GM23338 (cell line): ENCODE measurements at regions not wholly inside any gene's neighbourhood (a gene's known extent, or its start where the extent isn't known, plus 50 kb on each side); places are given as distances from the start of the nearest gene placed in this dataset.

Experiments
- ATAC-seq: fragments of 200-7000 bp; cut with Tn5 transposase; 3 replicates; pipeline ENCODE4 v1.9.1; 2020
- DNase-seq: peaks from one replicate; pipeline ENCODE4 v3.0.0-alpha.2; 2015; ENCODE audit warnings: low spot score
- H2AFZ ChIP-seq: fragments of 200-600 bp; sonication (generic); 2 replicates; pipeline ENCODE4 v1.8.0; 2016; ENCODE audit warnings: antibody characterized with exemption, mild to moderate bottlenecking, moderate library complexity
- H3F3A ChIP-seq: fragments of 200-600 bp; sonication (generic); replicated peaks from 2 replicates; pipeline ENCODE4 v1.8.0; 2017; ENCODE audit warnings: antibody characterized with exemption, mixed run types, low read depth
- H3K27ac ChIP-seq: fragments of 200-600 bp; sonication (generic); 2 replicates; pipeline ENCODE4 v1.6.1; 2016; ENCODE audit warnings: low read depth
- H3K27me3 ChIP-seq: fragments of 200-600 bp; sonication (generic); 2 replicates; pipeline ENCODE4 v1.8.0; 2016; ENCODE audit warnings: mild to moderate bottlenecking, mixed run types, moderate library complexity; ENCODE audit not compliant: insufficient read depth
- H3K36me3 ChIP-seq: fragments of 200-600 bp; sonication (generic); 2 replicates; pipeline ENCODE4 v1.8.0; 2016; ENCODE audit warnings: mild to moderate bottlenecking; ENCODE audit not compliant: insufficient read depth
- H3K4me1 ChIP-seq: fragments of 200-600 bp; sonication (generic); 2 replicates; pipeline ENCODE4 v1.8.0; 2016; ENCODE audit warnings: mild to moderate bottlenecking, moderate library complexity; ENCODE audit not compliant: insufficient read depth
- H3K4me2 ChIP-seq: fragments of 200-600 bp; sonication (generic); 2 replicates; pipeline ENCODE4 v1.7.1; 2017; ENCODE audit warnings: mixed run types
- H3K4me3 ChIP-seq: fragments of 200-600 bp; sonication (generic); 2 replicates; pipeline ENCODE4 v1.6.1; 2016; ENCODE audit warnings: mixed run types
- H3K79me2 ChIP-seq: fragments of 200-600 bp; sonication (generic); replicated peaks from 2 replicates; pipeline ENCODE4 v1.8.0; 2017; ENCODE audit warnings: mild to moderate bottlenecking; ENCODE audit not compliant: insufficient read depth
- H3K9me2 ChIP-seq: fragments of 200-600 bp; sonication (generic); 2 replicates; pipeline ENCODE4 v1.8.0; 2017; ENCODE audit not compliant: insufficient read depth
- H4K20me1 ChIP-seq: fragments of 200-600 bp; sonication (generic); replicated peaks from 2 replicates; pipeline ENCODE4 v1.8.0; 2017; ENCODE audit warnings: mild to moderate bottlenecking; ENCODE audit not compliant: insufficient read depth
- H3K27ac Mint-ChIP-seq: 2 replicates; pipeline ENCODE4 v1.8.0; 2020; ENCODE audit warnings: inconsistent platforms, mild to moderate bottlenecking, moderate library complexity, mixed read lengths
- H3K27me3 Mint-ChIP-seq: 3 replicates; pipeline ENCODE4 v1.8.0; 2022; ENCODE audit warnings: low read depth, mild to moderate bottlenecking, moderate library complexity, mixed read lengths, inconsistent platforms; ENCODE audit not compliant: insufficient read depth, poor library complexity
- H3K36me3 Mint-ChIP-seq: 3 replicates; pipeline ENCODE4 v1.8.0; 2021; ENCODE audit warnings: low read depth, mild to moderate bottlenecking, inconsistent platforms, moderate library complexity, mixed read lengths
- H3K4me1 Mint-ChIP-seq: 3 replicates; pipeline ENCODE4 v1.8.0; 2020; ENCODE audit warnings: mild to moderate bottlenecking, inconsistent platforms, mixed read lengths
- H3K4me3 Mint-ChIP-seq: 3 replicates; pipeline ENCODE4 v1.8.0; 2021; ENCODE audit warnings: moderate library complexity, mild to moderate bottlenecking, inconsistent platforms, mixed read lengths
- H3K9me3 Mint-ChIP-seq: 3 replicates; pipeline ENCODE4 v1.8.0; 2020; ENCODE audit warnings: moderate library complexity, mild to moderate bottlenecking, inconsistent platforms, mixed read lengths
- CREB1 ChIP-seq: fragments of 250-450 bp; sonication (Bioruptor Pico); IDR thresholded peaks from 2 replicates; pipeline ENCODE4 v1.5.0; 2020; ENCODE audit warnings: low read depth, mild to moderate bottlenecking, moderate library complexity
- CTCF ChIP-seq, 2 experiments: fragments of 200-600 bp in 1 of 2; sonication (generic) in 1 of 2; conservative IDR thresholded peaks; 2 replicates each; pipeline versions ENCODE4 v1.5.1 to v1.6.1; 2016 to 2017; ENCODE audit warnings: antibody characterized with exemption in 2 of 2, low read depth in 2 of 2, mild to moderate bottlenecking in 2 of 2, moderate library complexity in 1 of 2
- ETS1 ChIP-seq: IDR thresholded peaks from 2 replicates; pipeline ENCODE4 v1.6.1; 2016; ENCODE audit warnings: antibody characterized with exemption
- EZH2 ChIP-seq: fragments of 200-600 bp; sonication (generic); IDR thresholded peaks from one replicate; pipeline ENCODE4 v1.8.0; 2017; ENCODE audit warnings: antibody characterized with exemption, mild to moderate bottlenecking, low read depth; ENCODE audit not compliant: unreplicated experiment
- EZH2phosphoT487 ChIP-seq: fragments of 200-600 bp; sonication (generic); IDR thresholded peaks from one replicate; pipeline ENCODE4 v1.8.1; 2018; ENCODE audit warnings: antibody characterized with exemption; ENCODE audit not compliant: unreplicated experiment
- JUNB ChIP-seq: IDR thresholded peaks from one replicate; pipeline ENCODE4 v1.6.1; 2016; ENCODE audit warnings: antibody characterized with exemption; ENCODE audit not compliant: unreplicated experiment
- NANOG ChIP-seq: IDR thresholded peaks from 2 replicates; pipeline ENCODE4 v1.6.1; 2016; ENCODE audit warnings: antibody characterized with exemption, borderline replicate concordance
- POLR2AphosphoS5 ChIP-seq: IDR thresholded peaks from 2 replicates; pipeline ENCODE4 v1.6.1; 2016; ENCODE audit warnings: antibody characterized with exemption, low read depth
- STAT1 ChIP-seq: IDR thresholded peaks from one replicate; pipeline ENCODE4 v1.6.1; 2016; ENCODE audit warnings: antibody characterized with exemption; ENCODE audit not compliant: unreplicated experiment
- ZNF114 ChIP-seq: fragments of 250-450 bp; sonication (Bioruptor Pico); IDR thresholded peaks from 2 replicates; pipeline ENCODE4 v1.5.0; 2020; ENCODE audit warnings: mild to moderate bottlenecking, moderate library complexity
- ZNF331 ChIP-seq: fragments of 250-450 bp; sonication (Bioruptor Pico); IDR thresholded peaks from 2 replicates; pipeline ENCODE4 v1.5.0; 2020; ENCODE audit warnings: low read depth, mild to moderate bottlenecking, moderate library complexity
- TF ChIP-seq, protein P1 (sequence below): IDR thresholded peaks from one replicate; pipeline ENCODE4 v1.6.1; 2018; ENCODE audit warnings: antibody characterized with exemption; ENCODE audit not compliant: unreplicated experiment
- TF ChIP-seq, protein P2 (sequence below): fragments of 250-450 bp; sonication (Bioruptor Pico); IDR thresholded peaks from 2 replicates; pipeline ENCODE4 v1.5.0; 2020; ENCODE audit warnings: mild to moderate bottlenecking, moderate library complexity

GRCh38 chr11:76279038-76279437 lies 72.7 kb upstream of the WNT11 start:
- Histone ChIP-seq H3K9me2 (no peaks in the 10 kb centered on the region; the same call in 1 of the 2 replicates), H2AFZ (no peak overlapping the region), H3K36me3 (no peaks in the 10 kb centered on the region), H3K4me1 (peaks cover 19% of the 10 kb centered on the region), H3F3A (no peaks in the 10 kb centered on the region), H3K79me2 (no peaks in the 10 kb centered on the region), H3K27me3 (no peaks in the 10 kb centered on the region), H4K20me1 (no peaks in the 10 kb centered on the region), H3K4me3 (no peak overlapping the region), H3K4me2 (no peak overlapping the region), H3K27ac (no peak overlapping the region)
- Mint-ChIP-seq H3K4me3 (no peak overlapping the region), H3K27me3 (no peaks in the 10 kb centered on the region), H3K27ac (no peak overlapping the region), H3K4me1 (peaks cover 20% of the 10 kb centered on the region), H3K36me3 (no peaks in the 10 kb centered on the region), H3K9me3 (peaks cover 11% of the 10 kb centered on the region)
- ATAC-seq: no peak
- DNase-seq: no peak
- TF ChIP-seq EZH2phosphoT487: no peak
- no peak for TF ChIP-seq EZH2
- TF ChIP-seq, protein P1, sequence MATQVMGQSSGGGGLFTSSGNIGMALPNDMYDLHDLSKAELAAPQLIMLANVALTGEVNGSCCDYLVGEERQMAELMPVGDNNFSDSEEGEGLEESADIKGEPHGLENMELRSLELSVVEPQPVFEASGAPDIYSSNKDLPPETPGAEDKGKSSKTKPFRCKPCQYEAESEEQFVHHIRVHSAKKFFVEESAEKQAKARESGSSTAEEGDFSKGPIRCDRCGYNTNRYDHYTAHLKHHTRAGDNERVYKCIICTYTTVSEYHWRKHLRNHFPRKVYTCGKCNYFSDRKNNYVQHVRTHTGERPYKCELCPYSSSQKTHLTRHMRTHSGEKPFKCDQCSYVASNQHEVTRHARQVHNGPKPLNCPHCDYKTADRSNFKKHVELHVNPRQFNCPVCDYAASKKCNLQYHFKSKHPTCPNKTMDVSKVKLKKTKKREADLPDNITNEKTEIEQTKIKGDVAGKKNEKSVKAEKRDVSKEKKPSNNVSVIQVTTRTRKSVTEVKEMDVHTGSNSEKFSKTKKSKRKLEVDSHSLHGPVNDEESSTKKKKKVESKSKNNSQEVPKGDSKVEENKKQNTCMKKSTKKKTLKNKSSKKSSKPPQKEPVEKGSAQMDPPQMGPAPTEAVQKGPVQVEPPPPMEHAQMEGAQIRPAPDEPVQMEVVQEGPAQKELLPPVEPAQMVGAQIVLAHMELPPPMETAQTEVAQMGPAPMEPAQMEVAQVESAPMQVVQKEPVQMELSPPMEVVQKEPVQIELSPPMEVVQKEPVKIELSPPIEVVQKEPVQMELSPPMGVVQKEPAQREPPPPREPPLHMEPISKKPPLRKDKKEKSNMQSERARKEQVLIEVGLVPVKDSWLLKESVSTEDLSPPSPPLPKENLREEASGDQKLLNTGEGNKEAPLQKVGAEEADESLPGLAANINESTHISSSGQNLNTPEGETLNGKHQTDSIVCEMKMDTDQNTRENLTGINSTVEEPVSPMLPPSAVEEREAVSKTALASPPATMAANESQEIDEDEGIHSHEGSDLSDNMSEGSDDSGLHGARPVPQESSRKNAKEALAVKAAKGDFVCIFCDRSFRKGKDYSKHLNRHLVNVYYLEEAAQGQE: no peak
- no peak for TF ChIP-seq NANOG
- no peak for TF ChIP-seq STAT1
- TF ChIP-seq POLR2AphosphoS5: no peak
- no peak for TF ChIP-seq CTCF (conservative IDR thresholded peaks at IDR 0.05; ENCODE audit: low read depth in 2 of 2)
- no peak for TF ChIP-seq ETS1
- TF ChIP-seq ZNF114 (CRISPR knock-in tag): no peak
- no peak for TF ChIP-seq JUNB
- TF ChIP-seq ZNF331 (CRISPR knock-in tag): no peak
- TF ChIP-seq, protein P2, sequence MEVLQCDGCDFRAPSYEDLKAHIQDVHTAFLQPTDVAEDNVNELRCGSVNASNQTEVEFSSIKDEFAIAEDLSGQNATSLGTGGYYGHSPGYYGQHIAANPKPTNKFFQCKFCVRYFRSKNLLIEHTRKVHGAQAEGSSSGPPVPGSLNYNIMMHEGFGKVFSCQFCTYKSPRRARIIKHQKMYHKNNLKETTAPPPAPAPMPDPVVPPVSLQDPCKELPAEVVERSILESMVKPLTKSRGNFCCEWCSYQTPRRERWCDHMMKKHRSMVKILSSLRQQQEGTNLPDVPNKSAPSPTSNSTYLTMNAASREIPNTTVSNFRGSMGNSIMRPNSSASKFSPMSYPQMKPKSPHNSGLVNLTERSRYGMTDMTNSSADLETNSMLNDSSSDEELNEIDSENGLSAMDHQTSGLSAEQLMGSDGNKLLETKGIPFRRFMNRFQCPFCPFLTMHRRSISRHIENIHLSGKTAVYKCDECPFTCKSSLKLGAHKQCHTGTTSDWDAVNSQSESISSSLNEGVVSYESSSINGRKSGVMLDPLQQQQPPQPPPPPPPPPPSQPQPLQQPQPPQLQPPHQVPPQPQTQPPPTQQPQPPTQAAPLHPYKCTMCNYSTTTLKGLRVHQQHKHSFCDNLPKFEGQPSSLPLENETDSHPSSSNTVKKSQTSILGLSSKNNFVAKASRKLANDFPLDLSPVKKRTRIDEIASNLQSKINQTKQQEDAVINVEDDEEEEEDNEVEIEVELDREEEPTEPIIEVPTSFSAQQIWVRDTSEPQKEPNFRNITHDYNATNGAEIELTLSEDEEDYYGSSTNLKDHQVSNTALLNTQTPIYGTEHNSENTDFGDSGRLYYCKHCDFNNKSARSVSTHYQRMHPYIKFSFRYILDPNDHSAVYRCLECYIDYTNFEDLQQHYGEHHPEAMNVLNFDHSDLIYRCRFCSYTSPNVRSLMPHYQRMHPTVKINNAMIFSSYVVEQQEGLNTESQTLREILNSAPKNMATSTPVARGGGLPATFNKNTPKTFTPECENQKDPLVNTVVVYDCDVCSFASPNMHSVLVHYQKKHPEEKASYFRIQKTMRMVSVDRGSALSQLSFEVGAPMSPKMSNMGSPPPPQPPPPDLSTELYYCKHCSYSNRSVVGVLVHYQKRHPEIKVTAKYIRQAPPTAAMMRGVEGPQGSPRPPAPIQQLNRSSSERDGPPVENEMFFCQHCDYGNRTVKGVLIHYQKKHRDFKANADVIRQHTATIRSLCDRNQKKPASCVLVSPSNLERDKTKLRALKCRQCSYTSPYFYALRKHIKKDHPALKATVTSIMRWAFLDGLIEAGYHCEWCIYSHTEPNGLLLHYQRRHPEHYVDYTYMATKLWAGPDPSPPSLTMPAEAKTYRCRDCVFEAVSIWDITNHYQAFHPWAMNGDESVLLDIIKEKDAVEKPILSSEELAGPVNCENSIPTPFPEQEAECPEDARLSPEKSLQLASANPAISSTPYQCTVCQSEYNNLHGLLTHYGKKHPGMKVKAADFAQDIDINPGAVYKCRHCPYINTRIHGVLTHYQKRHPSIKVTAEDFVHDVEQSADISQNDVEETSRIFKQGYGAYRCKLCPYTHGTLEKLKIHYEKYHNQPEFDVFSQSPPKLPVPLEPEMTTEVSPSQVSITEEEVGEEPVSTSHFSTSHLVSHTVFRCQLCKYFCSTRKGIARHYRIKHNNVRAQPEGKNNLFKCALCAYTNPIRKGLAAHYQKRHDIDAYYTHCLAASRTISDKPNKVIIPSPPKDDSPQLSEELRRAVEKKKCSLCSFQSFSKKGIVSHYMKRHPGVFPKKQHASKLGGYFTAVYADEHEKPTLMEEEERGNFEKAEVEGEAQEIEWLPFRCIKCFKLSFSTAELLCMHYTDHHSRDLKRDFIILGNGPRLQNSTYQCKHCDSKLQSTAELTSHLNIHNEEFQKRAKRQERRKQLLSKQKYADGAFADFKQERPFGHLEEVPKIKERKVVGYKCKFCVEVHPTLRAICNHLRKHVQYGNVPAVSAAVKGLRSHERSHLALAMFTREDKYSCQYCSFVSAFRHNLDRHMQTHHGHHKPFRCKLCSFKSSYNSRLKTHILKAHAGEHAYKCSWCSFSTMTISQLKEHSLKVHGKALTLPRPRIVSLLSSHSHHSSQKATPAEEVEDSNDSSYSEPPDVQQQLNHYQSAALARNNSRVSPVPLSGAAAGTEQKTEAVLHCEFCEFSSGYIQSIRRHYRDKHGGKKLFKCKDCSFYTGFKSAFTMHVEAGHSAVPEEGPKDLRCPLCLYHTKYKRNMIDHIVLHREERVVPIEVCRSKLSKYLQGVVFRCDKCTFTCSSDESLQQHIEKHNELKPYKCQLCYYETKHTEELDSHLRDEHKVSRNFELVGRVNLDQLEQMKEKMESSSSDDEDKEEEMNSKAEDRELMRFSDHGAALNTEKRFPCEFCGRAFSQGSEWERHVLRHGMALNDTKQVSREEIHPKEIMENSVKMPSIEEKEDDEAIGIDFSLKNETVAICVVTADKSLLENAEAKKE (CRISPR knock-in tag): no peak
- no peak for TF ChIP-seq CREB1 (CRISPR knock-in tag)
